ENCODE measurements at regions not wholly inside any gene's neighbourhood (a gene's known extent, or its start where the extent isn't known, plus 50 kb on each side); places are given as distances from the start of the nearest gene placed in this dataset.

- dilution Hi-C loops (cut with MboI; ENCODE audit: extremely low pct_ligation_motif_present, low sequenced_read_pairs), result no loop called here
- Histone ChIP-seq H3K4me1 (ENCODE audit: control insufficient read depth, extremely low read depth, insufficient read depth, low read length) (peaks cover 2% of the 10 kb centered on the region), H3K4me3 (replicated peaks in 1 of 3; ENCODE audit: insufficient read depth in 1 of 3, low read depth in 1 of 3, low read length in 3 of 3) (no peak overlapping the region), H3K4me2 (ENCODE audit: insufficient read depth, low read length) (no peak overlapping the region), H3K27me3 (ENCODE audit: control insufficient read depth in 2 of 2, insufficient read depth in 2 of 2, low read length in 2 of 2) (no peaks in the 10 kb centered on the region), H3K9me3 (replicated peaks; ENCODE audit: control insufficient read depth, insufficient read depth, low read length) (no peaks in the 10 kb centered on the region), H3K27ac (ENCODE audit: insufficient read depth, low read depth, low read length) (no peak overlapping the region), H2AFZ (ENCODE audit: low read depth, low read length) (no peak overlapping the region), H4K20me1 (replicated peaks; ENCODE audit: control insufficient read depth, extremely low read depth, insufficient read depth, low read length) (no peaks in the 10 kb centered on the region), H3K36me3 (ENCODE audit: control insufficient read depth in 2 of 2, extremely low read depth in 1 of 2, insufficient read depth in 2 of 2, low read length in 2 of 2) (no peaks in the 10 kb centered on the region), H3K9ac (replicated peaks; ENCODE audit: extremely low read depth, insufficient read depth, low read length) (no peak overlapping the region), H3K79me2 (ENCODE audit: control insufficient read depth, insufficient read depth, low read length) (no peaks in the 10 kb centered on the region), H3K9me1 (replicated peaks; ENCODE audit: control insufficient read depth, extremely low read depth, insufficient read depth, low read length) (no peaks in the 10 kb centered on the region)
- intact Hi-C loops (cut with micrococcal nuclease), result no loop called here
- TF ChIP-seq FOS (IDR thresholded peaks at IDR 0.05; ENCODE audit: borderline replicate concordance, insufficient read depth, low read length) (no peak), EZH2 (IDR thresholded peaks at IDR 0.05; ENCODE audit: borderline replicate concordance, low read depth, low read length, severe bottlenecking) (no peak), MYC (IDR thresholded peaks at IDR 0.05; ENCODE audit: low read depth, low read length) (no peak), POLR2AphosphoS5 (IDR thresholded peaks at IDR 0.05; ENCODE audit: insufficient read depth, low read depth, low read length) (no peak), CTCF (IDR thresholded peaks at IDR 0.05; ENCODE audit: extremely low read depth in 1 of 2, insufficient read depth in 1 of 2, low read depth in 1 of 2, low read length in 2 of 2) (no peak), MAX (IDR thresholded peaks at IDR 0.05; ENCODE audit: insufficient read depth, insufficient read length) (no peak), POLR2A (IDR thresholded peaks at IDR 0.05; ENCODE audit: low read depth, low read length) (no peak), GATA2 (IDR thresholded peaks at IDR 0.05; ENCODE audit: insufficient read depth, insufficient read length, low read depth, low read length) (no peak), JUN (IDR thresholded peaks at IDR 0.05; ENCODE audit: borderline replicate concordance, insufficient read depth, insufficient read length, low read depth) (no peak)
- no TSS peak for BruUV-seq (replicated peaks)
- ChIA-PET CTCF (interaction anchor here (1.8 kb wide), 1 partner anchor 174 kb away, joined by 7 read pairs; no protein-coding TSS in a partner anchor), POLR2A (no interaction called here)
- FAIRE-seq, result no peak
- no peak for DNase-seq (ENCODE audit: low read depth, low spot score)
Observed at GRCh38 chr2:11006191-11006590, 94.5 kb downstream of the KCNF1 start.
